ENCODE measurements at regions not wholly inside any gene's neighbourhood (a gene's known extent, or its start where the extent isn't known, plus 50 kb on each side); places are given as distances from the start of the nearest gene placed in this dataset.

- Histone ChIP-seq H3K9me3 (ENCODE audit: control insufficient read depth, low read depth, low read length) (no peaks in the 10 kb centered on the region), H3K79me2 (ENCODE audit: control insufficient read depth, insufficient read depth, low read length) (no peaks in the 10 kb centered on the region), H3K9ac (ENCODE audit: control insufficient read depth, extremely low read depth, insufficient read depth, low read length) (no peak overlapping the region), H3K4me3 (ENCODE audit: control insufficient read depth in 2 of 3, extremely low read depth in 1 of 3, insufficient read depth in 2 of 3, low read depth in 1 of 3, low read length in 3 of 3) (no peak overlapping the region), H3K36me3 (ENCODE audit: control insufficient read depth in 2 of 2, extremely low read depth in 1 of 2, insufficient read depth in 2 of 2, low read length in 2 of 2) (no peaks in the 10 kb centered on the region), H3K4me2 (ENCODE audit: control insufficient read depth, extremely low read depth, insufficient read depth, low read depth, low read length) (no peak overlapping the region), H3K27ac (ENCODE audit: control insufficient read depth, insufficient read depth, low read length) (no peak overlapping the region), H3K9me1 (ENCODE audit: control insufficient read depth, extremely low read depth, insufficient read depth, low read length) (no peaks in the 10 kb centered on the region), H4K20me1 (ENCODE audit: control insufficient read depth, extremely low read depth, insufficient read depth, low read length) (no peaks in the 10 kb centered on the region), H3K4me1 (ENCODE audit: control insufficient read depth, extremely low read depth, insufficient read depth, low read length) (no peaks in the 10 kb centered on the region), H2AFZ (ENCODE audit: control insufficient read depth, low read length) (no peak overlapping the region), H3K27me3 (ENCODE audit: control insufficient read depth, extremely low read depth, insufficient read depth, low read length) (no peaks in the 10 kb centered on the region)
- no peak for FAIRE-seq
- dilution Hi-C loops (cut with MboI; ENCODE audit: extremely low pct_ligation_motif_present, low sequenced_read_pairs): no loop called here
- TF ChIP-seq, protein P1, sequence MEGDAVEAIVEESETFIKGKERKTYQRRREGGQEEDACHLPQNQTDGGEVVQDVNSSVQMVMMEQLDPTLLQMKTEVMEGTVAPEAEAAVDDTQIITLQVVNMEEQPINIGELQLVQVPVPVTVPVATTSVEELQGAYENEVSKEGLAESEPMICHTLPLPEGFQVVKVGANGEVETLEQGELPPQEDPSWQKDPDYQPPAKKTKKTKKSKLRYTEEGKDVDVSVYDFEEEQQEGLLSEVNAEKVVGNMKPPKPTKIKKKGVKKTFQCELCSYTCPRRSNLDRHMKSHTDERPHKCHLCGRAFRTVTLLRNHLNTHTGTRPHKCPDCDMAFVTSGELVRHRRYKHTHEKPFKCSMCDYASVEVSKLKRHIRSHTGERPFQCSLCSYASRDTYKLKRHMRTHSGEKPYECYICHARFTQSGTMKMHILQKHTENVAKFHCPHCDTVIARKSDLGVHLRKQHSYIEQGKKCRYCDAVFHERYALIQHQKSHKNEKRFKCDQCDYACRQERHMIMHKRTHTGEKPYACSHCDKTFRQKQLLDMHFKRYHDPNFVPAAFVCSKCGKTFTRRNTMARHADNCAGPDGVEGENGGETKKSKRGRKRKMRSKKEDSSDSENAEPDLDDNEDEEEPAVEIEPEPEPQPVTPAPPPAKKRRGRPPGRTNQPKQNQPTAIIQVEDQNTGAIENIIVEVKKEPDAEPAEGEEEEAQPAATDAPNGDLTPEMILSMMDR (optimal IDR thresholded peaks at IDR 0.05 in 1 of 3, IDR thresholded peaks at IDR 0.05 in 1 of 3, conservative IDR thresholded peaks at IDR 0.05 in 1 of 3; ENCODE audit: extremely low read depth in 1 of 3, insufficient read depth in 2 of 3, low read length in 3 of 3): no peak
- TF ChIP-seq EZH2 (IDR thresholded peaks at IDR 0.05; ENCODE audit: low read length): no peak
- no peak for DNase-seq (ENCODE audit: low read depth, low spot score)
Observed at GRCh38 chr12:59936534-59936933, 340.7 kb downstream of the SLC16A7 start.

DNA sequence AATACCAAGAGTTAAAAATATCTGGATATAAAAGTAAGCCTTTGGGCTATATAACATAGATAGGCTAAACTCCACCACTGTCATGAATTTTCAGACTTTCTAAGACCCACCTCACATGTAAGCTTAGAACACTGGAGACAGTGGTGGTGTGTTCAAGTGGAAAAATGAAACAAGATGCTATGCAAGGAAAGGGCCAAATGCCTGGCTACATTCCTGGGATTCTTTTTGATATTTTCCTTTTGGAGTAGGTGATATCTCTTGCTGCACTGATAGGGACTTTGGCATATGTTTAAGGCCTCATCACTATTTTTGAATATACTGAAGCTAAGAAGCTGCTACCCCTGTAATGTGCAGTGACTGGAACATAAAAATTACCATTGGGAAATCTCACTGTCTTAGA is 341.3 kb downstream of the SLC16A7 start:
- Histone ChIP-seq H3K27me3 (ENCODE audit: control insufficient read depth, extremely low read depth, insufficient read depth, low read length) (no peaks in the 10 kb centered on the region), H3K9me3 (ENCODE audit: control insufficient read depth, low read depth, low read length) (no peaks in the 10 kb centered on the region), H3K4me2 (ENCODE audit: control insufficient read depth, extremely low read depth, insufficient read depth, low read depth, low read length) (no peak overlapping the region), H3K4me1 (ENCODE audit: control insufficient read depth, extremely low read depth, insufficient read depth, low read length) (no peaks in the 10 kb centered on the region), H3K36me3 (ENCODE audit: control insufficient read depth in 2 of 2, extremely low read depth in 1 of 2, insufficient read depth in 2 of 2, low read length in 2 of 2) (no peaks in the 10 kb centered on the region), H4K20me1 (ENCODE audit: control insufficient read depth, extremely low read depth, insufficient read depth, low read length) (no peaks in the 10 kb centered on the region), H3K4me3 (ENCODE audit: control insufficient read depth in 2 of 3, extremely low read depth in 1 of 3, insufficient read depth in 2 of 3, low read depth in 1 of 3, low read length in 3 of 3) (no peak overlapping the region), H3K79me2 (ENCODE audit: control insufficient read depth, insufficient read depth, low read length) (no peaks in the 10 kb centered on the region), H2AFZ (ENCODE audit: control insufficient read depth, low read length) (no peak overlapping the region), H3K9ac (ENCODE audit: control insufficient read depth, extremely low read depth, insufficient read depth, low read length) (no peak overlapping the region), H3K27ac (ENCODE audit: control insufficient read depth, insufficient read depth, low read length) (no peak overlapping the region), H3K9me1 (ENCODE audit: control insufficient read depth, extremely low read depth, insufficient read depth, low read length) (no peaks in the 10 kb centered on the region)
- no peak for TF ChIP-seq EZH2 (IDR thresholded peaks at IDR 0.05; ENCODE audit: low read length)
- TF ChIP-seq, protein P1 (optimal IDR thresholded peaks at IDR 0.05 in 1 of 3, IDR thresholded peaks at IDR 0.05 in 1 of 3, conservative IDR thresholded peaks at IDR 0.05 in 1 of 3; ENCODE audit: extremely low read depth in 1 of 3, insufficient read depth in 2 of 3, low read length in 3 of 3): no peak
- DNase-seq (ENCODE audit: low read depth, low spot score) (no peak), FAIRE-seq (no peak)
- dilution Hi-C loops (cut with MboI; ENCODE audit: extremely low pct_ligation_motif_present, low sequenced_read_pairs): no loop called here
